ENCODE measurements at regions not wholly inside any gene's neighbourhood (a gene's known extent, or its start where the extent isn't known, plus 50 kb on each side); places are given as distances from the start of the nearest gene placed in this dataset.

GRCh38 chr13:69204620-69205019 lies 903.0 kb upstream of the ATXN8OS start (continued):
- TF ChIP-seq ZNF610 (tag by site-specific recombination; IDR thresholded peaks at IDR 0.05; ENCODE audit: borderline replicate concordance): no peak
- TF ChIP-seq ZNF175 (tag by site-specific recombination; IDR thresholded peaks at IDR 0.05): no peak
- no peak for TF ChIP-seq HOXC10 (CRISPR knock-in tag; IDR thresholded peaks at IDR 0.05)
- no peak for TF ChIP-seq ZNF398 (tag by site-specific recombination; IDR thresholded peaks at IDR 0.05)
- TF ChIP-seq ZNF274 (IDR thresholded peaks at IDR 0.05; ENCODE audit: low read length): no peak
- no peak for TF ChIP-seq ZNF274 (tag by site-specific recombination; IDR thresholded peaks at IDR 0.05; ENCODE audit: borderline replicate concordance)
- TF ChIP-seq ZEB2 (tag by site-specific recombination; IDR thresholded peaks at IDR 0.05): no peak
- no peak for TF ChIP-seq ZNF354C (tag by site-specific recombination; IDR thresholded peaks at IDR 0.05; ENCODE audit: borderline replicate concordance, low read depth)
- TF ChIP-seq ZNF530 (tag by site-specific recombination; IDR thresholded peaks at IDR 0.05; ENCODE audit: low read depth): 0 out of 2 replicates have a peak, but pooled peaks have one; percentile 54
- no peak for TF ChIP-seq ZNF18 (tag by site-specific recombination; IDR thresholded peaks at IDR 0.05)
- TF ChIP-seq ZNF529 (tag by site-specific recombination; IDR thresholded peaks at IDR 0.05; ENCODE audit: insufficient replicate concordance): peak; percentile 72
- no peak for TF ChIP-seq ZNF133 (tag by site-specific recombination; IDR thresholded peaks at IDR 0.05)
- no peak for TF ChIP-seq ZNF580 (tag by site-specific recombination; IDR thresholded peaks at IDR 0.05)
- no peak for TF ChIP-seq HOXA7 (CRISPR knock-in tag; IDR thresholded peaks at IDR 0.05; ENCODE audit: borderline replicate concordance)
- no peak for TF ChIP-seq ZNF324 (tag by site-specific recombination; IDR thresholded peaks at IDR 0.05)
- TF ChIP-seq WT1 (tag by site-specific recombination; IDR thresholded peaks at IDR 0.05): no peak
- TF ChIP-seq ZNF76 (tag by site-specific recombination; IDR thresholded peaks at IDR 0.05; ENCODE audit: borderline replicate concordance, low read depth): no peak
- TF ChIP-seq GLIS1 (tag by site-specific recombination; IDR thresholded peaks at IDR 0.05): no peak
- no peak for TF ChIP-seq PBX3 (CRISPR knock-in tag; IDR thresholded peaks at IDR 0.05)
- TF ChIP-seq TSHZ1 (tag by site-specific recombination; IDR thresholded peaks at IDR 0.05; ENCODE audit: borderline replicate concordance): no peak; the same call in 1 of the 2 replicates
- TF ChIP-seq ZSCAN16 (tag by site-specific recombination; IDR thresholded peaks at IDR 0.05): no peak
- no peak for TF ChIP-seq ZBTB17 (tag by site-specific recombination; IDR thresholded peaks at IDR 0.05)
- 0 out of 2 replicates have a peak, but pooled peaks have one; percentile 73 for TF ChIP-seq AEBP2 (tag by site-specific recombination; IDR thresholded peaks at IDR 0.05; ENCODE audit: borderline replicate concordance)
- no peak for TF ChIP-seq ZNF37A (tag by site-specific recombination; IDR thresholded peaks at IDR 0.05)
- TF ChIP-seq ZNF837 (tag by site-specific recombination; IDR thresholded peaks at IDR 0.05): no peak
- no peak for TF ChIP-seq RBAK (tag by site-specific recombination; IDR thresholded peaks at IDR 0.05)
- no peak for TF ChIP-seq GLI2 (tag by site-specific recombination; IDR thresholded peaks at IDR 0.05; ENCODE audit: borderline replicate concordance, low read depth)
- no peak for TF ChIP-seq ZNF350 (tag by site-specific recombination; IDR thresholded peaks at IDR 0.05)
- no peak for TF ChIP-seq ZNF132 (tag by site-specific recombination; IDR thresholded peaks at IDR 0.05; ENCODE audit: borderline replicate concordance)
- no peak for TF ChIP-seq ZNF621 (tag by site-specific recombination; IDR thresholded peaks at IDR 0.05)
- peak; percentile 79 for TF ChIP-seq ZNF510 (tag by site-specific recombination; IDR thresholded peaks at IDR 0.05; ENCODE audit: insufficient replicate concordance)
- no peak for TF ChIP-seq IKZF3 (tag by site-specific recombination; IDR thresholded peaks at IDR 0.05)
- TF ChIP-seq TRIM28 (IDR thresholded peaks at IDR 0.05; ENCODE audit: borderline replicate concordance, low read length): no peak
